IMR-90 (cell line): ENCODE measurements at regions not wholly inside any gene's neighbourhood (a gene's known extent, or its start where the extent isn't known, plus 50 kb on each side); places are given as distances from the start of the nearest gene placed in this dataset.

Experiments
- ATAC-seq: fragments of 200-7000 bp; cut with Tn5 transposase; 2 replicates; pipeline ENCODE4 v1.9.1; 2020; ENCODE audit warnings: low read depth, mild to moderate bottlenecking, moderate library complexity
- BruUV-seq: library from RNA; stranded (reverse); fragments of 400-500 nt; replicated peaks from 2 replicates; lab custom pipeline; 2021; lab: Mats Ljungman, UMichigan
- CTCF ChIA-PET: fragments of 300-600 bp; formaldehyde crosslinking; extraction: SDS; loops from one replicate; lab custom pipeline; 2021; ENCODE audit warnings: antibody characterized with exemption; lab: Yijun Ruan, JAX
- POLR2A ChIA-PET: fragments of 300-600 bp; sonication (Branson Sonifier 250); formaldehyde crosslinking; loops from one replicate; lab custom pipeline; 2022; ENCODE audit warnings: antibody characterized with exemption; ENCODE audit not compliant: unreplicated experiment; lab: Charles Lee
- DNase-seq: peaks from one replicate; pipeline ENCODE4 v3.0.0; 2013
- H2AFZ ChIP-seq: replicated peaks from 2 replicates; pipeline ENCODE3; 2013; ENCODE audit warnings: low read length, mild to moderate bottlenecking; ENCODE audit not compliant: poor library complexity
- H2AK5ac ChIP-seq: 2 replicates; pipeline ENCODE4 v1.6.1; 2013; ENCODE audit warnings: low read depth, low read length, inconsistent platforms
- H2AK9ac ChIP-seq: replicated peaks from 2 replicates; pipeline ENCODE3; 2013; ENCODE audit warnings: mild to moderate bottlenecking, low read depth, low read length, moderate library complexity; ENCODE audit not compliant: poor library complexity
- H2BK120ac ChIP-seq: 2 replicates; pipeline ENCODE4 v1.6.1; 2013; ENCODE audit warnings: low read depth, low read length, inconsistent platforms
- H2BK15ac ChIP-seq: 3 replicates; pipeline ENCODE4 v1.6.1; 2013; ENCODE audit warnings: low read depth, low read length, inconsistent platforms
- H2BK20ac ChIP-seq: 2 replicates; pipeline ENCODE4 v1.6.1; 2013; ENCODE audit warnings: low read depth, mild to moderate bottlenecking, inconsistent platforms, low read length, moderate library complexity
- H2BK5ac ChIP-seq: 2 replicates; pipeline ENCODE4 v1.6.1; 2013; ENCODE audit warnings: mild to moderate bottlenecking, low read depth, low read length, inconsistent platforms; ENCODE audit not compliant: poor library complexity, severe bottlenecking
- H3K14ac ChIP-seq: replicated peaks from 2 replicates; pipeline ENCODE4 v1.6.1; 2013; ENCODE audit warnings: low read depth, low read length, inconsistent platforms
- H3K18ac ChIP-seq: 2 replicates; pipeline ENCODE4 v1.6.1; 2013; ENCODE audit warnings: low read depth, low read length, control low read depth
- H3K23ac ChIP-seq: 2 replicates; pipeline ENCODE4 v1.6.1; 2013; ENCODE audit warnings: low read depth, low read length, inconsistent platforms
- H3K27ac ChIP-seq: 2 replicates; pipeline ENCODE4 v1.5.1; 2013; ENCODE audit warnings: mild to moderate bottlenecking, control low read depth, low read length; ENCODE audit not compliant: insufficient read depth
- H3K27me3 ChIP-seq: 2 replicates; pipeline ENCODE4 v1.6.1; 2013; ENCODE audit warnings: low read length; ENCODE audit not compliant: control insufficient read depth, insufficient read depth
- H3K36me3 ChIP-seq: 2 replicates; pipeline ENCODE4 v1.6.1; 2013; ENCODE audit warnings: low read length, mixed read lengths; ENCODE audit not compliant: control insufficient read depth, insufficient read depth
- H3K4ac ChIP-seq: 2 replicates; pipeline ENCODE4 v1.6.1; 2013; ENCODE audit warnings: low read depth, low read length, inconsistent platforms
- H3K4me1 ChIP-seq: 2 replicates; pipeline ENCODE4 v1.6.1; 2013; ENCODE audit warnings: low read length, mixed read lengths; ENCODE audit not compliant: control insufficient read depth, insufficient read depth
- H3K4me2 ChIP-seq: 2 replicates; pipeline ENCODE4 v1.6.1; 2013; ENCODE audit warnings: low read depth, mild to moderate bottlenecking, control low read depth, low read length, moderate library complexity
- H3K4me3 ChIP-seq: 2 replicates; pipeline ENCODE4 v1.5.1; 2013; ENCODE audit warnings: low read depth, mild to moderate bottlenecking, control low read depth, low read length, moderate library complexity; ENCODE audit not compliant: insufficient read depth
- H3K56ac ChIP-seq: 2 replicates; pipeline ENCODE4 v1.6.1; 2013; ENCODE audit warnings: low read length, inconsistent platforms; ENCODE audit not compliant: insufficient read depth; ENCODE audit errors: extremely low read depth
- H3K79me1 ChIP-seq, 2 experiments: 2 replicates each; pipeline ENCODE4 v1.6.1; 2013; ENCODE audit warnings: low read length in 2 of 2, inconsistent platforms in 1 of 2, low read depth in 1 of 2
- H3K9ac ChIP-seq: 2 replicates; pipeline ENCODE4 v1.6.1; 2013; ENCODE audit warnings: low read depth, low read length, control low read depth
- H3K9me1 ChIP-seq: 2 replicates; pipeline ENCODE4 v1.6.1; 2013; ENCODE audit warnings: low read length, inconsistent platforms; ENCODE audit not compliant: insufficient read depth
- H3K9me3 ChIP-seq: 2 replicates; pipeline ENCODE4 v1.6.1; 2013; ENCODE audit warnings: low read length; ENCODE audit not compliant: control insufficient read depth, insufficient read depth
- H4K20me1 ChIP-seq: 2 replicates; pipeline ENCODE4 v1.6.1; 2013; ENCODE audit warnings: low read length, inconsistent platforms; ENCODE audit not compliant: insufficient read depth
- H4K5ac ChIP-seq: 2 replicates; pipeline ENCODE4 v1.6.1; 2013; ENCODE audit warnings: mild to moderate bottlenecking, low read depth, low read length, control low read depth
- H4K8ac ChIP-seq, 2 experiments: 2 replicates each; pipeline ENCODE4 v1.6.1; 2013; ENCODE audit warnings: low read depth in 2 of 2, low read length in 2 of 2, control low read depth in 1 of 2, inconsistent platforms in 1 of 2
- H4K91ac ChIP-seq: 2 replicates; pipeline ENCODE4 v1.6.1; 2013; ENCODE audit warnings: low read depth, low read length, inconsistent platforms; ENCODE audit not compliant: insufficient read depth
- CEBPB ChIP-seq: IDR thresholded peaks from 2 replicates; pipeline ENCODE4 v1.6.1; 2012; ENCODE audit warnings: low read depth, low read length, improper control_type of control experiment
- CHD1 ChIP-seq: IDR thresholded peaks from 2 replicates; pipeline ENCODE4 v1.6.1; 2012; ENCODE audit warnings: low read depth, low read length, improper control_type of control experiment
- FOS ChIP-seq: fragments of 150-350 bp; IDR thresholded peaks from 2 replicates; pipeline ENCODE4 v1.6.1; 2016; ENCODE audit warnings: low read depth, low read length
- MAFK ChIP-seq: IDR thresholded peaks from 2 replicates; pipeline ENCODE4 v1.6.1; 2012; ENCODE audit warnings: low read depth, low read length, improper control_type of control experiment
- MXI1 ChIP-seq: IDR thresholded peaks from 2 replicates; pipeline ENCODE4 v1.6.1; 2012; ENCODE audit warnings: low read depth, mild to moderate bottlenecking, low read length, moderate library complexity, borderline replicate concordance
- POLR2A ChIP-seq: IDR thresholded peaks from 2 replicates; pipeline ENCODE4 v1.6.1; 2012; ENCODE audit warnings: mild to moderate bottlenecking, low read depth, low read length
- RCOR1 ChIP-seq: IDR thresholded peaks from 2 replicates; pipeline ENCODE4 v1.6.1; 2012; ENCODE audit warnings: mild to moderate bottlenecking, low read length, improper control_type of control experiment; ENCODE audit not compliant: insufficient replicate concordance
- RFX5 ChIP-seq: IDR thresholded peaks from 2 replicates; pipeline ENCODE4 v1.8.0; 2012; ENCODE audit warnings: low read depth, mild to moderate bottlenecking, low read length, moderate library complexity
- SMC3 ChIP-seq: fragments of 150-350 bp; IDR thresholded peaks from 2 replicates; pipeline ENCODE4 v1.6.1; 2016; ENCODE audit warnings: low read depth, mild to moderate bottlenecking, antibody characterized with exemption, low read length, moderate library complexity
- WGBS, 2 experiments: methylation state at CpG; one replicate each; pipeline versions ENCODE4 v1.1.5 to v1.1.7; 2013; ENCODE audit warnings: missing lambda C conversion rate in 2 of 2; ENCODE audit not compliant: insufficient read length in 1 of 2; ENCODE audit errors: extremely low coverage in 2 of 2; 5-methylcytosine and 5-hydroxymethylcytosine counted together
- dilution Hi-C: fragments of 300-500 bp; cut with HindIII; formaldehyde crosslinking; loops from one replicate; pipeline ENCODE4 v1.14.3; 2018; ENCODE audit warnings: low sequenced_read_pairs; ENCODE audit not compliant: unreplicated experiment
- in situ Hi-C: fragments of 300-500 bp; cut with MboI; formaldehyde crosslinking; loops from 3 replicates; pipeline ENCODE4 v1.14.3; 2019; ENCODE audit warnings: low sequenced_read_pairs, inconsistent platforms, mixed read lengths
- intact Hi-C: fragments of 100-400 bp; cut with micrococcal nuclease; formaldehyde crosslinking; loops from 2 replicates; pipeline ENCODE4 v1.10.0; 2022
- TF ChIP-seq, protein P1 (sequence below): conservative IDR thresholded peaks from 2 replicates; pipeline ENCODE4 v1.5.1; 2012; ENCODE audit warnings: mild to moderate bottlenecking, low read depth, low read length, improper control_type of control experiment
- TF ChIP-seq, protein P2 (sequence below): fragments of 150-350 bp; IDR thresholded peaks from 2 replicates; pipeline ENCODE4 v1.6.1; 2017; ENCODE audit warnings: mild to moderate bottlenecking, antibody characterized with exemption, low read length, low read depth

DNA sequence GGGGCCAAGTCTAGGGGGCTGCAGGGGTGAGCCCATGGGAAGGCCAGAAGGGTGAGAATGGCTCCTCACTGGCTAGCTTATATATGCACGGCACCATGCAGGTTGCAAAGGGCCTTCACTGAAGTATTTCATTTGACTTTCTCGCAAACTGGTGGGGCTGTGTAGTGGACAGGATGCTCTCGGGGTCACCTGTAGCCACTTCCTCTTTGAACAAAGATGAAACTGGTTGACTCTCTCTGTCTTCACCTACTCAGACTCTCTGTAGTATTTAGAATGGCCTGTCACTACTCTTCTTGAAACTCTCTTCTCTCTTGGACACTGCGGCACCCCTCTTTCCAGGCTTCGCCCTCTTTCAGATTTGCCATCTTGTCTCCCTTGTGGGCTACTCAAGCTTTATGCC lies 560.5 kb downstream of the PKHD1 start:
- Histone ChIP-seq H4K20me1 (no peaks in the 10 kb centered on the region), H3K36me3 (no peaks in the 10 kb centered on the region), H2BK120ac (no peak overlapping the region), H2AK9ac (no peak overlapping the region), H2BK15ac (no peak overlapping the region), H3K9me3 (peaks cover 6% of the 10 kb centered on the region), H3K18ac (no peak overlapping the region), H3K4me3 (no peak overlapping the region), H2AK5ac (no peak overlapping the region), H3K4ac (no peak overlapping the region), H3K56ac (no peak overlapping the region), H4K8ac (no peak overlapping the region), H3K4me1 (no peaks in the 10 kb centered on the region), H3K27ac (no peak overlapping the region), H3K23ac (no peak overlapping the region), H2AFZ (no peak overlapping the region), H3K9me1 (no peaks in the 10 kb centered on the region), H3K27me3 (no peaks in the 10 kb centered on the region), H3K14ac (no peak overlapping the region), H4K5ac (no peak overlapping the region), H3K79me1 (no peaks in the 10 kb centered on the region), H4K91ac (no peak overlapping the region), H2BK20ac (no peak overlapping the region), H3K9ac (no peak overlapping the region), H2BK5ac (no peak overlapping the region), H3K4me2 (no peak overlapping the region)
- no peak for DNase-seq
- TF ChIP-seq MAFK (no peak), POLR2A (no peak), FOS (no peak), RCOR1 (no peak), SMC3 (no peak), CHD1 (no peak), CEBPB (no peak), RFX5 (no peak), MXI1 (no peak)
- TF ChIP-seq, protein P1, sequence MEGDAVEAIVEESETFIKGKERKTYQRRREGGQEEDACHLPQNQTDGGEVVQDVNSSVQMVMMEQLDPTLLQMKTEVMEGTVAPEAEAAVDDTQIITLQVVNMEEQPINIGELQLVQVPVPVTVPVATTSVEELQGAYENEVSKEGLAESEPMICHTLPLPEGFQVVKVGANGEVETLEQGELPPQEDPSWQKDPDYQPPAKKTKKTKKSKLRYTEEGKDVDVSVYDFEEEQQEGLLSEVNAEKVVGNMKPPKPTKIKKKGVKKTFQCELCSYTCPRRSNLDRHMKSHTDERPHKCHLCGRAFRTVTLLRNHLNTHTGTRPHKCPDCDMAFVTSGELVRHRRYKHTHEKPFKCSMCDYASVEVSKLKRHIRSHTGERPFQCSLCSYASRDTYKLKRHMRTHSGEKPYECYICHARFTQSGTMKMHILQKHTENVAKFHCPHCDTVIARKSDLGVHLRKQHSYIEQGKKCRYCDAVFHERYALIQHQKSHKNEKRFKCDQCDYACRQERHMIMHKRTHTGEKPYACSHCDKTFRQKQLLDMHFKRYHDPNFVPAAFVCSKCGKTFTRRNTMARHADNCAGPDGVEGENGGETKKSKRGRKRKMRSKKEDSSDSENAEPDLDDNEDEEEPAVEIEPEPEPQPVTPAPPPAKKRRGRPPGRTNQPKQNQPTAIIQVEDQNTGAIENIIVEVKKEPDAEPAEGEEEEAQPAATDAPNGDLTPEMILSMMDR = no peak
- TF ChIP-seq, protein P2, sequence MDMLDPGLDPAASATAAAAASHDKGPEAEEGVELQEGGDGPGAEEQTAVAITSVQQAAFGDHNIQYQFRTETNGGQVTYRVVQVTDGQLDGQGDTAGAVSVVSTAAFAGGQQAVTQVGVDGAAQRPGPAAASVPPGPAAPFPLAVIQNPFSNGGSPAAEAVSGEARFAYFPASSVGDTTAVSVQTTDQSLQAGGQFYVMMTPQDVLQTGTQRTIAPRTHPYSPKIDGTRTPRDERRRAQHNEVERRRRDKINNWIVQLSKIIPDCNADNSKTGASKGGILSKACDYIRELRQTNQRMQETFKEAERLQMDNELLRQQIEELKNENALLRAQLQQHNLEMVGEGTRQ = no peak
- ChIA-PET CTCF (no interaction called here), POLR2A (no interaction called here)
- in situ Hi-C loops (no loop called here), intact Hi-C loops (no loop called here), dilution Hi-C loops (no loop called here)
- no TSS peak for BruUV-seq
- no peak for ATAC-seq
- no CpG with 5 or more reads among the region's 5 CpGs for WGBS, 2 experiments
